ENCODE measurements at regions not wholly inside any gene's neighbourhood (a gene's known extent, or its start where the extent isn't known, plus 50 kb on each side); places are given as distances from the start of the nearest gene placed in this dataset.

DNA sequence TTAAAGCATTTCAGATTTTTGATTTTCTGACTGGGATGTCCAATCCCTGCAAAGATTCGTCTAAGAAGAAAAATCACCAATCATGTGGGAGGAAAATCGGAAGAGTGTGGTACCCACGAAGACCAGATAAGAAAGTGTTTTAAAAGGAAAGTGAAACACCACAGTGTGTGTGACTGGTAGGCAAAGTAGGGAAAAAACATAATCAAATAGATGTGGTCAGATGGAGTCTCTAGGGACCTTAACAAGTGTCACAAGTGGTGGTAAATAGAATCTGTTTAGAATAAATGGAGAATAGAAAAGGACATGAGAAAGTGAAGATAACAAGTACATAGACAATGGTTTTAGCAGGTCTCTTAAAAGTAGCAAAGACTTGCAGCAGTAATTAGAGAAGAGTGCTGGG, 154.6 kb downstream of the SLC30A10 start:
- peaks cover 6% of the 10 kb centered on the region for H3K9me3 Mint-ChIP-seq (ENCODE audit: low read depth)
- H3K36me3 Mint-ChIP-seq (ENCODE audit: insufficient read depth), result no peaks in the 10 kb centered on the region
- H3K27ac Mint-ChIP-seq, result no peak overlapping the region
- TF ChIP-seq, protein P1, sequence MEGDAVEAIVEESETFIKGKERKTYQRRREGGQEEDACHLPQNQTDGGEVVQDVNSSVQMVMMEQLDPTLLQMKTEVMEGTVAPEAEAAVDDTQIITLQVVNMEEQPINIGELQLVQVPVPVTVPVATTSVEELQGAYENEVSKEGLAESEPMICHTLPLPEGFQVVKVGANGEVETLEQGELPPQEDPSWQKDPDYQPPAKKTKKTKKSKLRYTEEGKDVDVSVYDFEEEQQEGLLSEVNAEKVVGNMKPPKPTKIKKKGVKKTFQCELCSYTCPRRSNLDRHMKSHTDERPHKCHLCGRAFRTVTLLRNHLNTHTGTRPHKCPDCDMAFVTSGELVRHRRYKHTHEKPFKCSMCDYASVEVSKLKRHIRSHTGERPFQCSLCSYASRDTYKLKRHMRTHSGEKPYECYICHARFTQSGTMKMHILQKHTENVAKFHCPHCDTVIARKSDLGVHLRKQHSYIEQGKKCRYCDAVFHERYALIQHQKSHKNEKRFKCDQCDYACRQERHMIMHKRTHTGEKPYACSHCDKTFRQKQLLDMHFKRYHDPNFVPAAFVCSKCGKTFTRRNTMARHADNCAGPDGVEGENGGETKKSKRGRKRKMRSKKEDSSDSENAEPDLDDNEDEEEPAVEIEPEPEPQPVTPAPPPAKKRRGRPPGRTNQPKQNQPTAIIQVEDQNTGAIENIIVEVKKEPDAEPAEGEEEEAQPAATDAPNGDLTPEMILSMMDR (IDR thresholded peaks at IDR 0.05; ENCODE audit: unreplicated experiment), result no peak
- no peak overlapping the region for H3K4me3 Mint-ChIP-seq (ENCODE audit: low read depth)
- no peaks in the 10 kb centered on the region for H3K27me3 Mint-ChIP-seq
- no peak for DNase-seq (ENCODE audit: low spot score, unreplicated experiment)
- H3K4me1 Mint-ChIP-seq (ENCODE audit: low read depth), result peaks cover 2% of the 10 kb centered on the region

GRCh38 chr1:219773110-219773509, 155.2 kb downstream of the SLC30A10 start:
- Mint-ChIP-seq H3K27me3 (no peaks in the 10 kb centered on the region), H3K4me3 (ENCODE audit: low read depth) (no peak overlapping the region), H3K4me1 (ENCODE audit: low read depth) (peaks cover 2% of the 10 kb centered on the region), H3K9me3 (ENCODE audit: low read depth) (peaks cover 13% of the 10 kb centered on the region), H3K36me3 (ENCODE audit: insufficient read depth) (no peaks in the 10 kb centered on the region), H3K27ac (no peak overlapping the region)
- DNase-seq (ENCODE audit: low spot score, unreplicated experiment), result no peak
- TF ChIP-seq, protein P1 (IDR thresholded peaks at IDR 0.05; ENCODE audit: unreplicated experiment), result no peak

DNA sequence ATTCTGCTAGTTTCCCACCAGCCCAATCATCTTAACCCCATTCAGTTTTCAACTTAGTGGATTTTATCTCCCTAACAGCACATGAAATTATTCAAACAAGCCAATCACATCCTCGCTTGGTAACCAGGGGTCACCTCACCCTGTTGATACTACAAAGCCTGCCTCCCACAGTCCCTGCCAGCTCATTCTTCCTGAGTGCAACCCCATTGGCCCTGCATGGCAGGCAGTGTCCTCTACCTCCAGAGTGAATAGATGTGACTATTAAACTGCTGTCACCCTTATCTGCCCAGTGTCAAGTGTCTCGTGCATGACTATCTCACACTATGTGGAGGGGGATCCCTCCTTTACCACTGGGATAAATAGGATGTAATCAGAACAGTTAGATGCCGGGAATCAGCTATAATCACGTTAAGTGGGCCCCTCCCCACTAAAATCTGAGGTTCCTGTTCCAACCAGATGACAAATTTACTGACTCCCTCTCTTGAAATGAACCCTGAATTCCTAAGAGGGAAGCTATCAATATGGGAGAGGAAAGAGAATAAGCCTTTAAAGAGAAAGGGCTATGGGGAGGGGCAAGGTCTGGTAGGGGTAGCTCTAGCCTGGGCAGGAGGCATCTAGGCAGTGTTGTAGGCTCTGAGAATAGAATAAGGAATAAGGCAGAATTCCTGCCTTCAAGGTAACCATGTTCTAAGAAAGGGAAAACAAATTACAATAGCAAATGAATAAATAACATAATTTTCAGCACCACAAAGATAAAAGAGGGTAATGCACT, 155.9 kb downstream of the SLC30A10 start:
- Mint-ChIP-seq H3K4me1 (ENCODE audit: low read depth) (peaks cover 2% of the 10 kb centered on the region), H3K27ac (no peak overlapping the region), H3K36me3 (ENCODE audit: insufficient read depth) (no peaks in the 10 kb centered on the region), H3K4me3 (ENCODE audit: low read depth) (no peak overlapping the region), H3K9me3 (ENCODE audit: low read depth) (peaks cover 16% of the 10 kb centered on the region), H3K27me3 (no peaks in the 10 kb centered on the region)
- DNase-seq (ENCODE audit: low spot score, unreplicated experiment), result no peak
- TF ChIP-seq, protein P1 (IDR thresholded peaks at IDR 0.05; ENCODE audit: unreplicated experiment), result no peak

DNA sequence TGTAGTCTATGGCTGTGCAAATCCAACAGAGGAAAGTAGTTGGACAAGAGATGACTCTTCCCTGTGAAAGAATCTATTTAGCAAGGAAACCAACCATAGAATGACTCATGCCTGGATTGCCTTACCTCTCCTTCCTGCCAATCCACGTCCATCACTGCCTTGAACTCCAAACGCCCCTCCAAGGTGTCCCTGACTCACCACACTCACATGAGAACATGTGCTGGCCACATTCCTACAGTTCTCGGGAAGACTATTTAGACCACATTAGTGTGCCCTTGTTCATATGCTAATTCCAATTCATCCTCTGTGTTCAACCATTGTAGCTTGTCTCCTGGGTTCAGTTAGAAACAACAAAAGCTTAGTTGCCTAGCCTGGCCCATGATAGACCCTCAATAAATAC, 157.3 kb downstream of the SLC30A10 start:
- no peaks in the 10 kb centered on the region for H3K36me3 Mint-ChIP-seq (ENCODE audit: insufficient read depth)
- H3K4me3 Mint-ChIP-seq (ENCODE audit: low read depth), result no peak overlapping the region
- H3K27ac Mint-ChIP-seq, result no peak overlapping the region
- no peaks in the 10 kb centered on the region for H3K4me1 Mint-ChIP-seq (ENCODE audit: low read depth)
- DNase-seq (ENCODE audit: low spot score, unreplicated experiment), result no peak
- TF ChIP-seq, protein P1 (IDR thresholded peaks at IDR 0.05; ENCODE audit: unreplicated experiment), result no peak
- H3K9me3 Mint-ChIP-seq (ENCODE audit: low read depth), result peaks cover 28% of the 10 kb centered on the region
- no peaks in the 10 kb centered on the region for H3K27me3 Mint-ChIP-seq

DNA sequence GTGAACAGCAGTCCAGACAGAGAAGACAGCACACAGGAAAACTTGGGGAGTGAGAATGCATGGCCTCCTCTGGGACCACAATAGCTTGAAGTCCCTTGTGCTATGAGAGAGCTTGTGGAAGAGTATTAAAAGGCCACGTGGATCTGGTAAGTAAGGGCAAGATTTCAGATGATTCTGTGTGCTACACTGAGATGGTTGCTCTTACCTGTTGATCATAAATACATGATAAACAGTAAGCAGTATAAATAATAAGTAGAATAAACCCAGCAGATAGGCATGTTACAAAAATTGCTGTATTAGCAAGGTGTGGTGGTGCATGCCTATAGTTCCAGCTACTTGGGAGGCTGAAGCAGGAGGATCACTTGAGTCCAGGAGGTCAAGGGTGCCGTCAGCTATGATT, 150.4 kb upstream of the ZC3H11B start:
- TF ChIP-seq, protein P1 (IDR thresholded peaks at IDR 0.05; ENCODE audit: unreplicated experiment), result no peak
- Mint-ChIP-seq H3K27ac (no peak overlapping the region), H3K27me3 (peaks cover 4% of the 10 kb centered on the region), H3K4me1 (ENCODE audit: low read depth) (no peaks in the 10 kb centered on the region), H3K4me3 (ENCODE audit: low read depth) (no peak overlapping the region), H3K9me3 (ENCODE audit: low read depth) (peaks cover 17% of the 10 kb centered on the region), H3K36me3 (ENCODE audit: insufficient read depth) (no peaks in the 10 kb centered on the region)
- no peak for DNase-seq (ENCODE audit: low spot score, unreplicated experiment)
